ENCODE measurements at regions not wholly inside any gene's neighbourhood (a gene's known extent, or its start where the extent isn't known, plus 50 kb on each side); places are given as distances from the start of the nearest gene placed in this dataset.

DNA sequence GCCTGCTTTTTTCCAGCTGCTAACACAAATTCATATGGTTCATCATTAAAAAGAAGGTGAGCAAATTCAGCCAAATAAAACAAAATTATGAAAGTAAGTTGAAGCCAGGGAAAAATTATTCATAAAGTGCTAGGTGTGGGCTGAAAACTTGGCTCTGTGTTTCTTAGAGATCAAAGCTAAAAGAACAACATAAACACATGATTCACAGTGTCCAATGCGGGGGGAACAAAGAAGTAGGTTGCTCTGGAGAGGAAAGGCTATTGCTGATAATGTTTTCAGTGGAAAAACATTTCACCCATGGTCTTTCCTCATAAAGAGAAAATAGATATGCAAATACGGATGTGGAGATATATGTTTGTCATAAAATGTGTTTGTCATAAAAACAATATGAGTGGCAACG lies 1691.5 kb upstream of the SLC10A2 start:
- DNase-seq (ENCODE audit: low read depth): no peak

DNA sequence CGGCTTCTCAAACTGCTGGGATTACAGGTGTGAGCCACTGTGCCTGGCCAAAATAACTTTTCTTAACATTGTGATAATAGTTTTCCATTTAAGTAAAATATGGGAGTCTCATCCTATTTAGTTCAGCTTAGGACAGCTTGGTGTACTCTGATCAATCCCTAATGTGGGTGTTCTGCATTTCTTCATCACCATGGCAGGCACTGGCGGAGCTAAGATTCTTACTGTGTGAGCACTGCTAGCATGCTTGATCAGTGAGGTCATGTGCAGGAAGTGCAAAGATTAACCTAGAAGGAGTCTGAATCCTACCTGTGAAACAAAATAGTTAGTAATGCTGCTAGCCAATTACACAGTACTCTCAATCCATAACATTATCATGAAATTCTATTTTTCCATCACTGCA lies 1684.2 kb upstream of the SLC10A2 start:
- DNase-seq (ENCODE audit: low read depth): no peak

DNA sequence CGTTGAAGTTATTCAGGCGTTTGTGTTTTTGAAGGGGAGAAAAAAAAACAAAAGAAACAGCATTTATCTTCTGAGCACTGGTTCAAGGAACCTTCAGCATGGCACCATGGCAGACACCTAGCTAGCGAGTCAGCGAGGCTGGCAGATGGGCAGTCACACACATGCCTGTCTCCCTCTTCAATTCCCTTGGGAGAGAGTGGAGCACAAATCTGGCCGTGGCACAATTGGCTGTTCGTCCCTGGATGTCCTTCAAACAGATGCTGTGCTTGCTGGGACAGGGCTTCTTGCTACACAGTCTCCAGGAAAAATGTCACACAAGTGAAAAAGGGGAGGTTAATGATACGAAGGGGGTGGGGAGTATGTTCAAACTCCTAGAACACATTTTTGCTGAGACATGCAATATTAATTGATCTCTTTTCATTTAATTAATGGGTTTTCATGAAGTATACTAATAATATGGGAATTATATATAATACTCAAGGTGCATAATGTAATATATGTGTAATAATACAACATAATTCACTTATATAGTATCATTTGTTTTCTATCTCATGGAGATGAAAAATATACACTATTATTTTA lies 1674.5 kb upstream of the SLC10A2 start:
- DNase-seq (ENCODE audit: low read depth): no peak

DNA sequence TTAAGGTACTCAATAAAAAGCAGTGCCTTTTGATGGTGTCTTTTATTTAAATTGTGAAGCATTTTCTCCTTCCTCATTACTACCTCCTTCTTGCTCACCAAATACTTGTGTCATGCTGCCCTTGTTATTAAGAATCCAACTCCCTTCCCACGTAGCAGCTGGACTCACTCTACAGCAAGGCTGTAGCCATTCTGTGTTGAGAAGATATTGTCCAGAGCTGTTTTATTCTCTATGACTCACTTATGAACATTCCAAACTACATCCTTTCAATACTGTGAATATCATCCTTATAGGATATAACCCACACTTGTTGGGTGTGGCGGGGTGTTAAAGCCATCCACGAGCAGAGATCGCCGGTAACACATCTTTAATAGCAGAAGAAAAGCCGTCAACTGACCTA lies 1671.5 kb upstream of the SLC10A2 start:
- no peak for DNase-seq (ENCODE audit: low read depth)

DNA sequence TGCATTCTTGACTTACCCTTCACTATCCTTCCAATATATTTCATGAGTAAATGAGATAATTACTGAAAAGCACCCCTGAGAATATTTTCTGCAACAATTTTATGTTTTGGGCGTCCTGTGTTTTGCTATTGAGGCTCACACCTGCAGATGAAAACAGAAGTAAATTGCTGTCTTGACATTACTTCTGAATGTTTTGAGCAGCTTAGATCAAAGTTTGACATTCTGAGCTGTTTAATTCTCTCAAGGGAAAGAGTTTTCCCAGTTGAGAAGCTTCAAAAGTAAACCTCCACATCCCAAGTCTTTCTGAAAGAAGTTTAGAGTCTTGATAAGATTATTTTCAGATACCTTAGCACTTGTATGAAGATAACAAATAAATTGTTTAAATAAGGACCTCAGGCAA lies 1667.2 kb upstream of the SLC10A2 start:
- no peak for DNase-seq (ENCODE audit: low read depth)

DNA sequence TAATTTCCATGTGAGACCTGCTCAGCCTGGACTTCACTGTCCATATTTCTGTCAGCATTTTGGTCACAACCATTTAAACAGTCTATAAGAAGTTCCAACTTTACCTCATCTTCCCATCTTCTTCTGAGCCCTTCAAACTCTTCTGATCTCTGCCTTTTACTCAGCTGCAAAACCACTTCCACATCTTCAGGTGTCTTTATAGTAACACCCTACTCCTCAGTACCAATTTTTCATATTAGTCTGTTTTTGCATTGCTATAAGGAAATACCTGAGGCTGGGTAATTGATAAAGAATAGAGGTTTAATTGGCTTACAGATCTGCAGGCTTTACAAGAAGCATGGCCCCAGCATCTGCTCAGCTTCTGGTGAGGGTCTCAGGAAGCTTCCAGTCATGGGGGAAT lies 1648.9 kb upstream of the SLC10A2 start:
- DNase-seq (ENCODE audit: low read depth): no peak

DNA sequence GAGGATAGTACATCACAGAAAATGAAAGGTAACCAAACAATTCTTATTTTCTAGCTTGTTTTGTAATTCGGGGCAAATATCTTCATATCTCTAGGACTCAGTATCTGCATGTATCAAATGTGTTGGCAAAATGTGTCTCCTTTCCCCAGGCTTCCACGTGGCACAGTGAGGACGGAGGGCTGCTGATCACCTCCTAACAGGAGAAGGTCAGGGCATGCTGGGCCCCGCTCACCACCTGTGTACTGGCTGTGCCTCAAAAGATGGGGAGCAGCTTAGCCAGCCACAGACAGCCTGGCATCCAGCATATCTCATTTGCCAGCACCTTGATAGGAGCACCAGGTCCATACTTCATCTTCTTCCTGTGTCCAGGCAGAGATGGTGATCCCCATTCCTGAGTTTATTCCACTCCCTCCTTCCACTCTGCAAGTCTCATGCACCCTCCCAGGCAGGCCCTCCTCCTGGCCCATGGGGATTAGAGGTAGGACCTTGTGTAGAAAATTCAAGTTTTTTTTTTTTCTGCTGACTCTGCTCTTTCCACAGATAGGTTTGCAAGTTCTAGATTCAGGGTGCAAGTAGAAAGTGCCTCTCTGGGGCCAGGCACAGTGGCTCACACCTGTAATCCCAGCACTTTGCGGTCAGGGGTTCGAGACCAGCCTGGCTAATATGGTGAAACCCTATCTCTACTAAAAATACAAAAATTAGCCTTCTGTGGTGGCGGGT lies 1639.0 kb upstream of the SLC10A2 start:
- no peak for DNase-seq (ENCODE audit: low read depth)

DNA sequence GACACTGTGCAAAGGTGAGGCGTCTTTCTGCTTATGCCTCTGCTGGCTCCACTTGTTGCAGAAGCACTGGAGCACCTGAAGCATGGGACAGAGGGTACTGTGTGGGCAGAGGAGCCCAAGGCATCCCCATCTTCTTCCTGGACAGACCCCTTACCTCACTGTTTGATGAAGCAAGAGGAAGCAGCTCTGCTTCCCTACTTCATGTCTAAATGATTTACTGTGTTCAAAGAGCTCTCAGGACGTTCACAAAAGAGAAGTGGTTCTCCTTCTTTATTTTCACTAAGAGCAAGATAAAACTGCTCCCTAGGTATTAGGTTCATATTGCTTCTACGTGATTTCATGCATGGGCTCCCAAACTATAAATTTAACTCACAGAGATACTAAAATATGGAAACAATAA lies 1635.4 kb upstream of the SLC10A2 start:
- no peak for DNase-seq (ENCODE audit: low read depth)

DNA sequence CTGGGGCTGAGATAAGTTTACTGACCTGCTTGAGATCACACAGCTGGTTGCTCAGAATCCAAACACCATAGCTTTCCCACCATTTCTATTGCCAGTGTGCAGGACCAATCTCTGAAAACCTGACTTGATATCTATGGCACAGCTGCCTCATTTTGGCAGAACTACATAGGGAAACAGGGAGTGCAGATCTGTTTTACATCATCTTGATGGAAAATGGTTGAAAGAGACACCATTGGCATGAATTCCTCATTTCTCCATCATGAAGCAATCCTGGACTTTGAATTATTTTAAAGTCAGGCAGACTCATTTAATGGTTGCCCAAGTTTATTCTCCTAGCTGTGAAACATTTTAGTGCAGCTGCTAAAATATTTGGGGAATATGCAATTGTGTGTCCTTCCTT lies 1628.2 kb upstream of the SLC10A2 start:
- DNase-seq (ENCODE audit: low read depth): no peak

DNA sequence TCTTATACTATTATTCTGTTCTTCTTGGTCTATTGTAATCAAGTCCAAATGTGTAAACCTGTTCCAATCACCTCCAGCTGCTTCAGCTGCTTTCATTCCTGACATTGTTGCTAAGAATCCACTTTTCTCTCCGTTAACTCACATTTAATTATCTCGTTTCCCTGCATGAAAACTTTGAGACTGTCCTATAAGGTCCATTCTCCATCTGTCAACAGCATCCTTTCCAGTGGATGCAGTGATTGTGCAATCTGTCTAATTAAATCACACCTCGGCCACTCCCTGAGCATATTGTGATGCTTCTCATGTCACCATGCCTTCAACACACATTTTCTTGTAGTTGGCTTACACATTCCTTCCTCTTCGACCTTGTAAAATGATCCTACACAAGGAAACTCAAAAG lies 1626.9 kb upstream of the SLC10A2 start:
- no peak for DNase-seq (ENCODE audit: low read depth)

DNA sequence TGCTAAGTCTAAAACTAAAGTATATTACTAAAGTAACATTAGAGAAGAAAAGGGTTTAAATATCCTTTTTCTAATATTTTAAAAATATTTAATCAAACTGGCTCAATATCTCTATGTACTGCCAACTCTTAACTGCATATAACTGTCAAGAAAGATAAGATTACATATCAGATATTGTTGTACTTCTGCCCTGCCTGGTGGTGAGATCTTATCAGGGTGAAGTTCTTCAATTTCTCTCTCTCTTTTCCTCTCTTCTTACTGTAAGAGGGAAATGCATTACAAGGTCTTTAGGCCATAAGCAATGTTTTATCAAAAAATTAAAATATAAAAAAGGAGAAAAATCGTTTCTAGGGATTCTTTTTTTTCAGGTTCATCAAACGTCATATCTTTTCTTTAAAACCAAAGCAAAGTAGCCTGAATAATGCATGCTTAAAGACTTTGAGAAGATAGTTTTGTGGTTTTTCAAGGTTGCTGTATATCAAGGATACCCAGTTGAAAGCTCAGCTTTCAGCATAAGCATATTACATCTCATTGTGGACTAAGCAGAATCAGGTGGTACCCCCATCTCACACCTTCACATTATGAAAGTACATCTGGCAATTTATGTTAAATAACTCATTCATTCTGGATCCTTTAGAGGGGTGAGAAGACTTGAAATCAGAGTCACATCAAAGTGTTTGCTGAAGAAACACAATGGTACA lies 1625.7 kb upstream of the SLC10A2 start:
- DNase-seq (ENCODE audit: low read depth): no peak

DNA sequence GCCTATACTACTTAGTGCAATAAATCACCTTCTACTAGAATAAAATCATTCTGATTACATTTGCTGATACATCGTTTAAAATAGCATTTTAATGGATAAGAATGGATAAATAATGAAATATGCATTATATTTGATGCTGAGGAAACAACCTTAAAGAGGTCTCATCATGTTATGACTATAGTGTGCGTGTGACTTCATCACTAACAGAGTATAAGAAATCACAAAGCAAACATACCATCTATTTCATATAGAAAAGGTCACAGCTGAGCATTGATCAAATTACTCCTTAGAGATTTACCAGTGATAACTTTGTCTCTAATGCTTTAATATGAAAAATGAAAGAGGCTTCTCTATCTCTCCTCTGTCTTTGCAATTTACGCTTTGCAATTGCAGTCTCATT lies 1620.3 kb upstream of the SLC10A2 start:
- no peak for DNase-seq (ENCODE audit: low read depth)

DNA sequence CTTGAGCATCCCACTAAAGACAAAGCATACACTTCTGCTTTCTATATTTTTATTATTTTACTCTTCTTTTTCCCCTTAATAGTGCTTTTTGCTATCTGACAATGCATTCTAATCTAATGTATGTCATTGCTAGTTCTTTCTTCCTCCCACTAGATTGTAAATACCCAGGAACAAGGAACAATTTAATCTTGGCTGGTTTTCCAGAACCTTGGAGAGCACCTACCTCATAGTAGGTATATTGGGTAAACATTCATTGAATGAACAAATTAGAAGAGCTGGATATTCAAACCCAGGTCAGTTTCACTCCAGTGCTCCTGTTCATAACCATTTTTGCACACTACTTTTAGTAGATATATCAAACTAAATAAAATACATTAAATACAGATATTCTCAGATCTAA lies 1617.6 kb upstream of the SLC10A2 start:
- no peak for DNase-seq (ENCODE audit: low read depth)

DNA sequence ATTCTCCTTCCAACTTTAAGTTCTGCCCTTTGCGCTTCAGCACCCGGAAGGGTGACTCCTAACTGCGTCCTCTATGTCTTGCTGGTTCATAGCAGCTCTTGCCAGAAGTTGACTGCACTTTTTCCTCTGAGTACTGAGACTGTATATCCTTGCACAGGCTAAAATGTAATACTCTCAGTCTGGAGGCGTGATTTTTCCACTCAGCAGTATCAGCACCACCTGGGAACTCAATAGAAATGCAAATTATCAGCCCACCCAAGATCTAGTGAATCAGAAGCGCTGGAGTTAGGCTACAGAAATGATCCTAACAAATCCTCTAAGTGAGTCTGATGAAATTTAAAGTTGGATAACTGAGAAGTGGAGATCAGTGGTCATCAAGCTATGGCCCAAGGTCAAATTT lies 1611.9 kb upstream of the SLC10A2 start:
- DNase-seq (ENCODE audit: low read depth): no peak

DNA sequence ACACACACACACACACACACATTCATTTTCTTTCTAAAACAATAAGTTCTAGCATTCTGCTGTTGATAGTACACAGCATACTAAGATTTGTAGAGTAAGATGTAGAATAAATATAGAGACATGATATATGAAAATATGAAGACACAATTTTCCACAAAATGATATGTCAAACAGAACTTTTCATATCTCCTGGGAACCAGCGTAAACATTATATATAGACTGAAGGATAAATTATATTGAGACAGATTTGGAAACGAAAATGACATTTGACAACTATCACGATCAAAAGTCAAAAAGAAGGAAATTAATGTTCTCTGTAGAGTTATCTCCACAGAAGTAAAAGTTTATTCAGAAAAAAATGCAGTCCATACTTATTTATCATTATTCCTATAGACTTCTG lies 1605.7 kb upstream of the SLC10A2 start:
- no peak for DNase-seq (ENCODE audit: low read depth)

DNA sequence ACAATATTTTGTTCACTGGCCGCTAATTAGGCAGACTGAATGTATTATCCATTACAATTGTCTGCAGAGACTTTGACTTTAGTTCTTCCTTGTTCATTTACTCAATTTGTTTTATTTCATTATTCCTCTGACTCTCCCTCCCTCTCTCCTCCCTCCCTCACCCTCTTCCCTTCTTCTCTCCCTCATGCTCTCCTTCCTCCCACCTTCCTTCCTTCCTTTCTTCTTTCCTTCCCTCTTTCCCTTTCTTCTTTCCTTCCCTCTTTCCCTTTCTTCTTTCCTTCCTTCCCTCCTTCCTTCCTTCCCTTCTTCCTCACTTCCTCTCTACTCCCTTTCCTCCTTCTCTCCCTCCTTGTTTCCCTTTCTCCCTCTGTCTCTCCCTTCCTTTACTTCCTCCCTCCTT lies 1591.0 kb upstream of the SLC10A2 start:
- DNase-seq (ENCODE audit: low read depth): no peak

DNA sequence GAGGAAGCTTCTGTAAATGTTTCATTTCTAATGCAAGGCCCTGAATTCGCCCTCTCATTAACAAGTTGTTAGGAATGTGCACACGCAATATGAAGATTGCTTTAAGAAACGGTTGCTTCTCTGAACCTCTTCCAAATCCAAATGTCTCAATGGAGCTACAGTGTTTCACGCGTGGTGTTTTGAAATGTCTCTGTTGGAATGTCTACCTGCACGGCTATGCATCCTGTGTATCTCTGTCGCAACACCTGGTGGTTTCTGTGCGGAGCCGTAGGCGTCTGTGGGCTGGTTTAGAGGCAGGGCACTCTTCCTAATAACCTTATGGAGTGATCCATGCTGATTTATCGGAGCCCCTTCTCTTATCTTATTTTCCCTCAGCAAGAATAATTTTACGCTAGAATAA lies 1584.2 kb upstream of the SLC10A2 start:
- DNase-seq (ENCODE audit: low read depth): no peak

DNA sequence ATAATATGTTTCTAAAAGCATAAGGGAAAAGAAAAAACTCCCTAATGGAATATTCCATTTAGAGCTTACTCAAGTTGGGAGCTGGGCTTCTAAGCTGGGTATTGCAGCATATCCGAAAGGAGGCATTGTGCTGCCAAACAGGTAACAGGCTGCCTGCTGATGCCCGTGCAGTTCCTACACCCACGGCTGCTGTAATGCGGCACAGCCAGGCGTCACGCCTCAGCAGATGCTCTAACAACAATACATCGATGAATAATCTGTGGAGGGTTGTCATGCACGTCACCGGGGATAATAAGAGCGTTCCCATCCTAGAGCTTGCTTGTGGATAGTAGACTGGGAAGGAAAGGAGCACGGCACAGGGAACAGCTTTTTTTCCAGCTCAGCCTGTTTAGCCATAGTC lies 1582.1 kb upstream of the SLC10A2 start:
- no peak for DNase-seq (ENCODE audit: low read depth)

DNA sequence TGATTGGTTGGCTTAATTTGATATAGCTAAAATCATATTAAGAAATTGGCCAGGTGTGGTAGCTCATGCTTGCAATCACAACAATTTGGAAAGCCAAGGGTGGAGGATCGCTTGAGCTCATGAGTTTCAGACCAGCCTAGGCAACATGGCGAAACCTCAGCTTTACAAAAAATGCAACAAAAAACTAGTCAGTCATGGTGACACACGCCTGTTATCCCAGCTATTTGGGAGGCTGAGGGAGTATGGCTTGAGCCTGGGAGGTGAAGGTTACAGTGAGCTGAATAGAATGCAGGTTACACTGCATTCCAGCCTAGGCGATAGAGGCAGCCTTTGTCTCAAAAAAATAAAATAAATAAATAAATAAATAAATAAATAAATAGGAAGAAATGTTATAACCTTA lies 1579.6 kb upstream of the SLC10A2 start:
- DNase-seq (ENCODE audit: low read depth): no peak

DNA sequence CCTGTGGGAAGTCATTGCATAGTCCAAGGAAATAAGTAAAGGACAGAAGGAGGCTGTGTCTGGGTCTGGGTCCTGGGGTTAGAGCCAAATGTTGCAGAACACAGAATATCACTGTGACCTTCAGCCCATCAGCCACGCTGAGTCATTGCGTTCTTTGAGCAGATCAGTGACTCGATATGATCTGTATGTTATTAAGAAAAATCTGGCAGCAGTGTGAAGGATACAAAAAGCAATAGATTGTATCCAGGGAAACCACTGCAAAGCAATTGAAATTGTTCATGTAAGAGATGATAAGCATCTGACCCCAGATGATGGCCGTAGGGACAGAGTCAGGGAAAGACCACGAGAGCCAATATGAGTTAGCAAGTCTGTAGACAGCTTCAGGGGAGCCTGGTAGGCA lies 1575.1 kb upstream of the SLC10A2 start:
- no peak for DNase-seq (ENCODE audit: low read depth)

DNA sequence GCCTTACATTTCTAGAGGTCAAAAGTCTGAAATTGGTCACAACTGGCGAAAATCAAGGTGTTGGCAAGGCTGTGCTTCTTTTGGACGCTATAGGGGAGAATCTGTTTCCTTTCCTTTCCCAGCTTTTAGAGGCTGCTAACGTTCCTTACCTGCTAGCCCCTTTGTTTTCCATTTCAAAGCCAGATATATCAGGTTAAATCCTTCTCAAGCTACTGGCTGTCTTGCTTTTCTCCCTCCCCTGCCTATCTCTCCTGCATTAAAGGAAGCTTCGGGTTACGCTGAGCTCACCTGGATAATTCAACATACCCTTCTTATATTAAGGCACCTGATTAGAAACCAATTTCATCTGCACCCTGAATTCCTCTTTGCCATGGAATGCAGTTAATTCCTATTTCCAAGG lies 1569.7 kb upstream of the SLC10A2 start:
- no peak for DNase-seq (ENCODE audit: low read depth)

DNA sequence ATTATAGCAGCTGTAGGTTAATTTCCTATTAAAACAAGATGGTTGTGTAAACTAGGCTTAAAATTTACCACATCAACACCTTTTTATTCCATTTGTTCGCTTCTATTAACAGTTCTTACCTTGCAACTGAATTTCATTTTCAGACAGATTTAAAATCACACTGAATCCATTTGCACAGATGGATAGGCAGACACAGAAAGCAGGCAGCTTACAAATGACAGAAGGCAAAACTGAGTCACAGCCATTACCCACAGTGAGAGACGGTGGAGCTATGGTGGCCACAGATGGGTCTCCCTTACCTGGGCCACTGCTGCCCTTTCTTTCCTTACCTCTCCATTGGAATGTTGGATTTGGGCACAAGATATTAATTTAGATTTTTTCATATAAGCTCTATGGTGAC lies 1567.8 kb upstream of the SLC10A2 start:
- DNase-seq (ENCODE audit: low read depth): no peak

DNA sequence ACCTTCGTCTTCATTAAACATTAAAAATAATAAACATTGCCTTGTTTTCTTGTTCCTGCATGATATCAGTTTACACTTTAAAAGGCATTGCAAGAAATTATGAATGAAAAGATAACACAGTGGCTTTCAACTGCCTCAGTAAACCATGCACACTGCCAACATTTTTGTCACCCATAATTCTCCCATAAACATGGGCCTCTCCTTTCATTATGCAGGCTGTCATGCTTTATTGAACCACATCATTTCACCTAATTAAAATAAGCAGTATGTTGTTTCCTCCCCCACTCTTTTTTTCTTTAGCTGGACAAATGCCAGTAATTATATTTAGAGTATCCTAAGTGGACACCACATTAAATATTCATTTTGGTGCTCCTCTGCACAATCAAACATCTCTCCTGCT lies 1566.5 kb upstream of the SLC10A2 start:
- no peak for DNase-seq (ENCODE audit: low read depth)

DNA sequence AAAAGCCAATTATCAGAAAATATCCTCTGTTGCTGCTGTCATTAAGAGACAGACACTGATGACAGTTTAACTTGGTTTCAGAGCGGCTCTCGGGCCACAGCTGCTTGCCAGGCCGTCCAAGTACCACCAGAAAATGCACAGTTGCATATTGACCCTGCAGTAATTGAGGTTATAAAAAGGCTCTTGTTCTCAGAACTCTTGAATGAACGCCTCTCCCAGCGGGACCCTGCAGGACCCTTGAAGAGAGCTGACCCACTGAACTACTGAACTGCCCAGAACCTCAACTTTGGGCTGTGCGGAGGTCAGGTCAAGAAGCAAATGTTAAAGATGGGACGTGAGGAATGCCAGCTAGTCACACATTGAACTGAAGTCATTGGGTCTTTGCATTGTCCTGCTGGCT lies 1559.0 kb upstream of the SLC10A2 start:
- DNase-seq (ENCODE audit: low read depth): no peak

Measured in stimulated activated CD4-positive, alpha-beta T cell treated with anti-CD3 and anti-CD28 coated beads, Interleukin-2, amount 100 ng/mL, for 4 hours (primary cell).